CD14-positive monocyte (primary cell): ENCODE measurements at regions not wholly inside any gene's neighbourhood (a gene's known extent, or its start where the extent isn't known, plus 50 kb on each side); places are given as distances from the start of the nearest gene placed in this dataset.

Experiments
- DNase-seq, 3 donors: peaks; one replicate each; pipeline ENCODE4 v3.0.0-alpha.2; 2011 to 2022
- H2AFZ ChIP-seq: 2 replicates; pipeline ENCODE4 v1.6.0; 2012; ENCODE audit warnings: mild to moderate bottlenecking, low read depth, low read length, inconsistent platforms; ENCODE audit not compliant: insufficient read depth, poor library complexity, severe bottlenecking
- H3K27ac ChIP-seq, 2 donors: 1 replicate in 1 of 2; 2 replicates in 1 of 2; pipeline ENCODE4 v1.5.1; 2012 to 2013; ENCODE audit warnings: low read length in 2 of 2, control low read depth in 1 of 2, inconsistent platforms in 1 of 2, low read depth in 1 of 2, mild to moderate bottlenecking in 1 of 2
- H3K27me3 ChIP-seq, 2 donors: one replicate each; pipeline versions ENCODE4 v1.6.0 to v1.6.1; 2011 to 2013; ENCODE audit warnings: low read length in 2 of 2; ENCODE audit not compliant: control insufficient read depth in 2 of 2, insufficient read depth in 2 of 2
- H3K36me3 ChIP-seq, 2 donors: replicated peaks in 1 of 2; 1 replicate in 1 of 2; 2 replicates in 1 of 2; pipeline versions ENCODE4 v1.5.1 to v1.6.1; 2012 to 2013; ENCODE audit warnings: low read length in 2 of 2, control low read depth in 1 of 2, inconsistent platforms in 1 of 2, mild to moderate bottlenecking in 1 of 2; ENCODE audit not compliant: insufficient read depth in 2 of 2, control insufficient read depth in 1 of 2
- H3K4me1 ChIP-seq, 2 donors: 1 replicate in 1 of 2; 2 replicates in 1 of 2; pipeline versions ENCODE4 v1.5.1 to v1.6.1; 2012 to 2013; ENCODE audit warnings: low read length in 2 of 2, control low read depth in 1 of 2, inconsistent platforms in 1 of 2, mild to moderate bottlenecking in 1 of 2, moderate library complexity in 1 of 2; ENCODE audit not compliant: insufficient read depth in 2 of 2, control insufficient read depth in 1 of 2
- H3K4me2 ChIP-seq: replicated peaks from 2 replicates; pipeline ENCODE3; 2012; ENCODE audit warnings: low read length, moderate library complexity, mild to moderate bottlenecking; ENCODE audit not compliant: poor library complexity, severe bottlenecking; ENCODE audit errors: extremely low read depth
- H3K4me3 ChIP-seq, 3 experiments: fragments of 200-600 bp in 1 of 3; sonication (generic) in 1 of 3; replicated peaks in 1 of 3; 1 replicate in 2 of 3; 2 replicates in 1 of 3; pipeline ENCODE4 v1.5.1; 2011 to 2013; ENCODE audit warnings: low read length in 3 of 3, mild to moderate bottlenecking in 3 of 3, control low read depth in 2 of 3, low read depth in 2 of 3, inconsistent platforms in 1 of 3, moderate library complexity in 1 of 3
- H3K79me2 ChIP-seq: 2 replicates; pipeline ENCODE4 v1.6.0; 2012; ENCODE audit warnings: mild to moderate bottlenecking, control low read depth, inconsistent platforms, low read length, moderate library complexity; ENCODE audit not compliant: insufficient read depth
- H3K9ac ChIP-seq: 2 replicates; pipeline ENCODE4 v1.6.0; 2017; ENCODE audit warnings: low read length, mild to moderate bottlenecking; ENCODE audit not compliant: insufficient read depth, poor library complexity, severe bottlenecking
- H3K9me3 ChIP-seq, 2 donors: replicated peaks in 1 of 2; 1 replicate in 1 of 2; 2 replicates in 1 of 2; pipeline versions ENCODE4 v1.5.1 to v1.6.1; 2012 to 2013; ENCODE audit warnings: low read length in 2 of 2, control low read depth in 1 of 2; ENCODE audit not compliant: control insufficient read depth in 1 of 2, insufficient read depth in 1 of 2
- H4K20me1 ChIP-seq: 2 replicates; pipeline ENCODE4 v1.6.0; 2012; ENCODE audit warnings: mild to moderate bottlenecking, low read length, control low read depth, moderate library complexity; ENCODE audit not compliant: insufficient read depth
- H3K27ac Mint-ChIP-seq, 7 donors: one replicate each; pipeline ENCODE4 v1.8.0; 2020; ENCODE audit warnings: mild to moderate bottlenecking in 7 of 7, mixed read lengths in 7 of 7, moderate library complexity in 6 of 7, inconsistent platforms in 2 of 7
- H3K27me3 Mint-ChIP-seq, 3 donors: one replicate each; pipeline ENCODE4 v1.8.0; 2021 to 2022; ENCODE audit warnings: low read depth in 3 of 3, mild to moderate bottlenecking in 3 of 3, mixed read lengths in 3 of 3, moderate library complexity in 3 of 3, inconsistent platforms in 1 of 3
- H3K36me3 Mint-ChIP-seq, 2 donors: one replicate each; pipeline ENCODE4 v1.8.0; 2020; ENCODE audit warnings: mixed read lengths in 2 of 2, inconsistent platforms in 1 of 2, mild to moderate bottlenecking in 1 of 2
- H3K4me1 Mint-ChIP-seq: one replicate; pipeline ENCODE4 v1.8.0; 2020; ENCODE audit warnings: mild to moderate bottlenecking, mixed read lengths
- H3K4me3 Mint-ChIP-seq, 2 donors: one replicate each; pipeline ENCODE4 v1.8.0; 2020; ENCODE audit warnings: mild to moderate bottlenecking in 2 of 2, mixed read lengths in 2 of 2, moderate library complexity in 1 of 2
- H3K9me3 Mint-ChIP-seq, 7 donors: one replicate each; pipeline ENCODE4 v1.8.0; 2020 to 2022; ENCODE audit warnings: mixed read lengths in 7 of 7, mild to moderate bottlenecking in 6 of 7, moderate library complexity in 6 of 7, inconsistent platforms in 2 of 7
- CTCF ChIP-seq: fragments of 200-600 bp; IDR thresholded peaks from one replicate; pipeline ENCODE4 v1.8.0; 2022; ENCODE audit warnings: antibody characterized with exemption, mild to moderate bottlenecking
- whole genome bisulfite sequencing: methylation state at CpG from one replicate; pipeline ENCODE4 v1.1.5; 2013; ENCODE audit warnings: missing lambda C conversion rate; ENCODE audit not compliant: insufficient coverage; 5-methylcytosine and 5-hydroxymethylcytosine counted together
- intact Hi-C, 2 donors: fragments of 100-400 bp; cut with micrococcal nuclease; formaldehyde crosslinking; loops; one replicate each; pipeline versions ENCODE4 v1.15.0 to v1.15.1; 2023

GRCh38 chr5:121741156-121741555 lies 110.5 kb upstream of the FTMT start:
- H4K20me1 ChIP-seq: no peaks in the 10 kb centered on the region
- intact Hi-C loops: no loop called here
- Mint-ChIP-seq H3K27me3 (no peaks in the 10 kb centered on the region), H3K4me1 (no peaks in the 10 kb centered on the region), H3K36me3 (no peaks in the 10 kb centered on the region), H3K9me3 (peaks cover 0 to 10% (median 5%) of the 10 kb centered on the region in 7 donors), H3K27ac (no peak overlapping the region), H3K4me3 (no peak overlapping the region)
- H3K9me3 ChIP-seq: peaks cover 7 to 11% of the 10 kb centered on the region in 2 donors
- no peak overlapping the region for H3K27ac ChIP-seq
- no peak overlapping the region for H3K9ac ChIP-seq
- no peak for TF ChIP-seq CTCF
- no peaks in the 10 kb centered on the region for H3K27me3 ChIP-seq
- H3K4me1 ChIP-seq: no peaks in the 10 kb centered on the region
- H3K36me3 ChIP-seq: no peaks in the 10 kb centered on the region
- H3K79me2 ChIP-seq: no peaks in the 10 kb centered on the region
- WGBS: no CpG with 5 or more reads among the region's 3 CpGs
- no peak overlapping the region for H3K4me3 ChIP-seq
- H3K4me2 ChIP-seq: no peak overlapping the region
- no peak for DNase-seq
- no peak overlapping the region for H2AFZ ChIP-seq

DNA sequence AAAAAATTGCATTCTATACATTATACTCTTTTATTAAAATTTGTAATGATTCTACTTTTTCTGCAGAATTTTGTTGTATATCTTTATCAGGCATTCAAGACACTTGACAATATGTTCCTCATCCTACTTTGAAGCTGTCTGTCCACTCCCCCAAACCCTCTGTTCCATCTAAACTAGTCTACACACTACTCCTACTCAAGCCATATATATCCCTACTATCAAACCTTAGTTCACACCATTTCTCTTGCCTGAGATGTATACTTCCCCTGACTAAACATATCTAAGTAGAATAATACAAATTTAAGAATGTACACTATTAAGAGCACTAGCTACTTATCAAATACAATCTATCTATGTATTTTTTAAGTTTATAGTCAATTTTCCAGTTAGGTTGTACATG lies 107.1 kb upstream of the FTMT start:
- no peak overlapping the region for H3K4me3 Mint-ChIP-seq
- no peak overlapping the region for H3K27ac Mint-ChIP-seq
- no peak overlapping the region for H3K4me2 ChIP-seq
- H3K4me1 ChIP-seq: no peaks in the 10 kb centered on the region
- no peaks in the 10 kb centered on the region for H4K20me1 ChIP-seq
- H2AFZ ChIP-seq: no peak overlapping the region
- no peak overlapping the region for H3K4me3 ChIP-seq
- no peak overlapping the region for H3K9ac ChIP-seq
- H3K79me2 ChIP-seq: no peaks in the 10 kb centered on the region
- no peaks in the 10 kb centered on the region for H3K36me3 ChIP-seq
- peaks cover 0 to 6% of the 10 kb centered on the region in 2 donors for H3K9me3 ChIP-seq
- no peaks in the 10 kb centered on the region for H3K27me3 Mint-ChIP-seq
- no peaks in the 10 kb centered on the region for H3K27me3 ChIP-seq
- peaks cover 0 to 5% (median 3%) of the 10 kb centered on the region in 7 donors for H3K9me3 Mint-ChIP-seq
- intact Hi-C loops: no loop called here
- H3K4me1 Mint-ChIP-seq: no peaks in the 10 kb centered on the region
- no peak overlapping the region for H3K27ac ChIP-seq
- H3K36me3 Mint-ChIP-seq: no peaks in the 10 kb centered on the region
- no peak for TF ChIP-seq CTCF
- DNase-seq: no peak
